ENCODE measurements at regions not wholly inside any gene's neighbourhood (a gene's known extent, or its start where the extent isn't known, plus 50 kb on each side); places are given as distances from the start of the nearest gene placed in this dataset.

DNA sequence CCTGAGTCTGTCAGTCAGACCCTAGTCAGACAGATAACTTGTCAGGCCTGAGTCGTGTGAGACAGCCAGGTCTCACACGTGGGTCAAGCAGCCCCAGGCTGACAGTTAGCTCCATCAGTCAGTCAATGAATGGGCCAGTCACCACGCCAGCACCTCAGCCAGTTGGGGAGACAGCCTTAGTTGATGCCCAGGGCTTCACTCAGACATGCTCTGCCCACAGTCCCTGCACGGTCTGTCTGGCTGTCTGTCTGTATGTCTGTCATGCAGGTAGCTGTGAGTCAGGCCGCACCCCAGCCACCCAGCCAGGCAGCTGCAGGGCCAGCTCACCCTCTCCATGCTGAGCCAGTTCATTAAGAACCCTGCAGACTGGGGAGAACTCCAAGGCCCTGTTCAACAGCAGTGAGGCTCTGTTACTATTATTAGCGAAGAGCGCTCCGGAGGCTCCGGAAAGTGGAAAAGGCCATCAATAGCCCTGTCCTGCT, 141.1 kb upstream of the PCBD1 start:
- TF ChIP-seq, protein P1, sequence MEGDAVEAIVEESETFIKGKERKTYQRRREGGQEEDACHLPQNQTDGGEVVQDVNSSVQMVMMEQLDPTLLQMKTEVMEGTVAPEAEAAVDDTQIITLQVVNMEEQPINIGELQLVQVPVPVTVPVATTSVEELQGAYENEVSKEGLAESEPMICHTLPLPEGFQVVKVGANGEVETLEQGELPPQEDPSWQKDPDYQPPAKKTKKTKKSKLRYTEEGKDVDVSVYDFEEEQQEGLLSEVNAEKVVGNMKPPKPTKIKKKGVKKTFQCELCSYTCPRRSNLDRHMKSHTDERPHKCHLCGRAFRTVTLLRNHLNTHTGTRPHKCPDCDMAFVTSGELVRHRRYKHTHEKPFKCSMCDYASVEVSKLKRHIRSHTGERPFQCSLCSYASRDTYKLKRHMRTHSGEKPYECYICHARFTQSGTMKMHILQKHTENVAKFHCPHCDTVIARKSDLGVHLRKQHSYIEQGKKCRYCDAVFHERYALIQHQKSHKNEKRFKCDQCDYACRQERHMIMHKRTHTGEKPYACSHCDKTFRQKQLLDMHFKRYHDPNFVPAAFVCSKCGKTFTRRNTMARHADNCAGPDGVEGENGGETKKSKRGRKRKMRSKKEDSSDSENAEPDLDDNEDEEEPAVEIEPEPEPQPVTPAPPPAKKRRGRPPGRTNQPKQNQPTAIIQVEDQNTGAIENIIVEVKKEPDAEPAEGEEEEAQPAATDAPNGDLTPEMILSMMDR (conservative IDR thresholded peaks at IDR 0.05; ENCODE audit: low read length): no peak
- TF ChIP-seq EZH2phosphoT487 (IDR thresholded peaks at IDR 0.05; ENCODE audit: borderline replicate concordance): no peak

Measured in Loucy (cell line).